MM.1S (cell line): ENCODE measurements at regions not wholly inside any gene's neighbourhood (a gene's known extent, or its start where the extent isn't known, plus 50 kb on each side); places are given as distances from the start of the nearest gene placed in this dataset.

Experiments used
- EZH2 ChIP-seq: fragments of 300-600 bp; sonication (generic); optimal IDR thresholded peaks from 2 replicates; pipeline ENCODE3; 2017; ENCODE audit warnings: low read depth, mild to moderate bottlenecking, antibody characterized with exemption, low read length, mixed read lengths
- EZH2phosphoT487 ChIP-seq: fragments of 300-600 bp; sonication (generic); IDR thresholded peaks from 2 replicates; pipeline ENCODE4 v1.6.1; 2018; ENCODE audit warnings: antibody characterized with exemption, low read length
- TF ChIP-seq, protein P1 (sequence below): fragments of 300-600 bp; sonication (generic); IDR thresholded peaks from 2 replicates; pipeline ENCODE4 v1.5.1; 2016; ENCODE audit warnings: antibody characterized with exemption, low read length, mixed read lengths

DNA sequence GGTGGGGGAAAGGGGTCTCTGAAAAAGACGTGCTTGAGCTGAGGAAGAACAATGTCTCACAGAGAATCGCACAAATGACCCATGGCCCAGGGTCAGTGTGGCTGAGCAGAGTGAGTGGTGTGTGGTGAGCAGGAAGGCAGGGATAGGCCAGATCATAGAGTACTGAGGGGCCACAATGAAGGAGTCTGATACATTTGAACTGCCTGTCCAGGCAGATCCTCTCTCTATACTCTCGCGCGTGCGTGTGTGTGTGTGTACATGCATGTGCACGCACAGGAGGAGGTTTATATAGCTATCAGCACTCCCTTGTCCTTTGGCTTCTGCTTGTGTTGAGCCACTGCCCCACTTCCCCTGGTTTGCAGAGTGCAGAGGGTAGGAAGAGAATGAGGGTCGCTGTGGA, 294.0 kb downstream of the ZNF608 start:
- TF ChIP-seq, protein P1, sequence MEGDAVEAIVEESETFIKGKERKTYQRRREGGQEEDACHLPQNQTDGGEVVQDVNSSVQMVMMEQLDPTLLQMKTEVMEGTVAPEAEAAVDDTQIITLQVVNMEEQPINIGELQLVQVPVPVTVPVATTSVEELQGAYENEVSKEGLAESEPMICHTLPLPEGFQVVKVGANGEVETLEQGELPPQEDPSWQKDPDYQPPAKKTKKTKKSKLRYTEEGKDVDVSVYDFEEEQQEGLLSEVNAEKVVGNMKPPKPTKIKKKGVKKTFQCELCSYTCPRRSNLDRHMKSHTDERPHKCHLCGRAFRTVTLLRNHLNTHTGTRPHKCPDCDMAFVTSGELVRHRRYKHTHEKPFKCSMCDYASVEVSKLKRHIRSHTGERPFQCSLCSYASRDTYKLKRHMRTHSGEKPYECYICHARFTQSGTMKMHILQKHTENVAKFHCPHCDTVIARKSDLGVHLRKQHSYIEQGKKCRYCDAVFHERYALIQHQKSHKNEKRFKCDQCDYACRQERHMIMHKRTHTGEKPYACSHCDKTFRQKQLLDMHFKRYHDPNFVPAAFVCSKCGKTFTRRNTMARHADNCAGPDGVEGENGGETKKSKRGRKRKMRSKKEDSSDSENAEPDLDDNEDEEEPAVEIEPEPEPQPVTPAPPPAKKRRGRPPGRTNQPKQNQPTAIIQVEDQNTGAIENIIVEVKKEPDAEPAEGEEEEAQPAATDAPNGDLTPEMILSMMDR: no peak
- TF ChIP-seq EZH2 (no peak), EZH2phosphoT487 (no peak)
